Retinal pigment epithelial cell (primary cell): ENCODE measurements at regions not wholly inside any gene's neighbourhood (a gene's known extent, or its start where the extent isn't known, plus 50 kb on each side); places are given as distances from the start of the nearest gene placed in this dataset.

Experiments
- DNase-seq: peaks from one replicate; pipeline ENCODE4 v3.0.0-alpha.2; 2010; ENCODE audit warnings: low read depth
- H3K4me3 ChIP-seq: 2 replicates; pipeline ENCODE4 v1.5.1; 2011; ENCODE audit warnings: mild to moderate bottlenecking, low read length, control low read depth, moderate library complexity
- CTCF ChIP-seq: conservative IDR thresholded peaks from 2 replicates; pipeline ENCODE4 v1.5.1; 2011; ENCODE audit warnings: low read depth, low read length, control low read depth, inconsistent platforms

- TF ChIP-seq CTCF: no peak
- H3K4me3 ChIP-seq: no peak overlapping the region
- DNase-seq: no peak
Observed at GRCh38 chr7:156222611-156223010, 410.3 kb upstream of the SHH start.

GRCh38 chr7:156222151-156222550 lies 409.9 kb upstream of the SHH start:
- DNase-seq: no peak
- no peak overlapping the region for H3K4me3 ChIP-seq
- no peak for TF ChIP-seq CTCF

- no peak for TF ChIP-seq CTCF
- no peak for DNase-seq
- H3K4me3 ChIP-seq: no peak overlapping the region
Observed at GRCh38 chr7:156220701-156221100, 408.4 kb upstream of the SHH start.

GRCh38 chr7:156220078-156220605 lies 407.9 kb upstream of the SHH start:
- H3K4me3 ChIP-seq: no peak overlapping the region
- DNase-seq: no peak
- no peak for TF ChIP-seq CTCF

- H3K4me3 ChIP-seq: no peak overlapping the region
Observed at GRCh38 chr7:156219307-156220077, 407.2 kb upstream of the SHH start.

GRCh38 chr7:156218544-156219306 lies 406.5 kb upstream of the SHH start:
- TF ChIP-seq CTCF: no peak
- no peak for DNase-seq
- H3K4me3 ChIP-seq: no peak overlapping the region

More at GRCh38 chr7:156219307-156220077, 407.2 kb upstream of the SHH start:
- no peak for DNase-seq
- TF ChIP-seq CTCF: no peak
